GM12874 (cell line): ENCODE measurements at regions not wholly inside any gene's neighbourhood (a gene's known extent, or its start where the extent isn't known, plus 50 kb on each side); places are given as distances from the start of the nearest gene placed in this dataset.
A peak's percentile ranks its signal among the peaks of the same experiment; 100 is the strongest.

Experiments
- TF ChIP-seq, protein P1 (sequence below): IDR thresholded peaks from 2 replicates; pipeline ENCODE4 v1.5.1; 2011; ENCODE audit warnings: low read depth, mild to moderate bottlenecking, control low read depth, low read length, moderate library complexity; ENCODE audit not compliant: insufficient read depth

DNA sequence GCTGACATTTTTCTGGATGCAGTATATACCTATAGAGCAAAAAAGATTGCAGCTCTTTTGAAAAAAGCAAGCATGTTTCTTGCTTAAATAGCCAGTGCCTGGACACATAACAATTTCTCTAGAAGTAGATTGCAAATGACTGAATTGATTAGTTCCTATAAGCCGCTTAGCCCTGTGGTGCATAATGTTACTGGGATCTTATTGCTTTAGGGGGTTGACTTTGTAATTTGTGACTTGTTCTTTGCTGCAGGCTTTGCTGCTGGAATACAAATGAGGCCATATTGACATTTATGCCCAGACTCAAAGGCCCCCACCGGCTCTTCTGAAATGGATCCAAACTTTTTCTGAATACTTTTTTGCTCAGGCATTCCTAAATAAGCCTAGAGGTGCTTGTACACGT, 182.6 kb downstream of the SH3BP4 start:
- TF ChIP-seq, protein P1, sequence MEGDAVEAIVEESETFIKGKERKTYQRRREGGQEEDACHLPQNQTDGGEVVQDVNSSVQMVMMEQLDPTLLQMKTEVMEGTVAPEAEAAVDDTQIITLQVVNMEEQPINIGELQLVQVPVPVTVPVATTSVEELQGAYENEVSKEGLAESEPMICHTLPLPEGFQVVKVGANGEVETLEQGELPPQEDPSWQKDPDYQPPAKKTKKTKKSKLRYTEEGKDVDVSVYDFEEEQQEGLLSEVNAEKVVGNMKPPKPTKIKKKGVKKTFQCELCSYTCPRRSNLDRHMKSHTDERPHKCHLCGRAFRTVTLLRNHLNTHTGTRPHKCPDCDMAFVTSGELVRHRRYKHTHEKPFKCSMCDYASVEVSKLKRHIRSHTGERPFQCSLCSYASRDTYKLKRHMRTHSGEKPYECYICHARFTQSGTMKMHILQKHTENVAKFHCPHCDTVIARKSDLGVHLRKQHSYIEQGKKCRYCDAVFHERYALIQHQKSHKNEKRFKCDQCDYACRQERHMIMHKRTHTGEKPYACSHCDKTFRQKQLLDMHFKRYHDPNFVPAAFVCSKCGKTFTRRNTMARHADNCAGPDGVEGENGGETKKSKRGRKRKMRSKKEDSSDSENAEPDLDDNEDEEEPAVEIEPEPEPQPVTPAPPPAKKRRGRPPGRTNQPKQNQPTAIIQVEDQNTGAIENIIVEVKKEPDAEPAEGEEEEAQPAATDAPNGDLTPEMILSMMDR: no peak

- TF ChIP-seq, protein P1: no peak
These were observed 183.6 kb downstream of the SH3BP4 start for GRCh38 chr2:235135195-235135965.

DNA sequence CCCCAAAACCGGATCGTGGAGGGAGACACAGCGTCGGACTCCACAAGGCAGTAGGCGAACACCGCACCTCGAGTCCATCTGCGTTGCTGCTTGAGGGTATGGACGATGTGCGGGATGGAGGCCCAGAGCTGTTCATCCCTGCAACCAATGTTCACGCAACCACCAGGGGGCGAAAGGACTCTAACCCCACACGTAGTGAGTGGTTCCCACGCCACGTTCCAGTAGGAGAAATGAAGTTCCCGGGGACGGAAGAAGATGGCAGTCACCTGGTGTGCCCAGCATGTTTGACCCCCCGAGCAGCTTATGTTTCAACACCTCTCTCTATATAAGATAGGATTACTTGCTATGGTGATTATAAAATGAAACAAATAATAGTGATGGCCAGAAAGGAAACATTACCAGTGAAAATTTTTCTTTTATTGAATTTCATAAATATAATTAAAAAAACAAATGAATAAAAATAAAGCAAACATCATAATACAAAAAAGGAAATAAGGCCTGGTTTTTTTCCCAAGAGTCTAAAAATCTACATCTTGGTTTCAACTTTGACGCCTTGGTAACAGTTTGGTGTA, 184.3 kb downstream of the SH3BP4 start:
- TF ChIP-seq, protein P1: peak; percentile 63

DNA sequence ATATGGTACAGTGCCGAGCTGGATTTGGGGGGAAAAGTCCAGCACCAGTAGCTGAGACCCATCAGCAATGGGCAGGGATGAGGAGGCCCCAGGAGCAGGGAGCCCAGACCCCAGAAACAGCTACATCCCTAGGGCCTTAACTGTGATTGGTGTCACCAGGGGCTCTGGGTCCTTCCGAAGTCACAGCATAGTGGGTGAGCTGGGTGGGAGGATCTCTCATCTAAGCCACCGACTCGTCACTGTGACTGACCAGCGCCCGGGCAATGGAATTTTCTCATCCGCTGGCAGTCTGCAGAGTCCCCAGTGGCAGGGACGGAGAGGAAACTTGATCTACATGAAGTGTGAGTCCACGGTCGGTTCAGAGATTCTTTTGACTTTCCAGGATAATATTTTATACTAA, 186.5 kb downstream of the SH3BP4 start:
- TF ChIP-seq, protein P1: no peak

GRCh38 chr2:235139956-235140800, 188.4 kb downstream of the SH3BP4 start:
- TF ChIP-seq, protein P1: no peak

GRCh38 chr2:235140801-235141081, 188.9 kb downstream of the SH3BP4 start:
- TF ChIP-seq, protein P1: no peak

DNA sequence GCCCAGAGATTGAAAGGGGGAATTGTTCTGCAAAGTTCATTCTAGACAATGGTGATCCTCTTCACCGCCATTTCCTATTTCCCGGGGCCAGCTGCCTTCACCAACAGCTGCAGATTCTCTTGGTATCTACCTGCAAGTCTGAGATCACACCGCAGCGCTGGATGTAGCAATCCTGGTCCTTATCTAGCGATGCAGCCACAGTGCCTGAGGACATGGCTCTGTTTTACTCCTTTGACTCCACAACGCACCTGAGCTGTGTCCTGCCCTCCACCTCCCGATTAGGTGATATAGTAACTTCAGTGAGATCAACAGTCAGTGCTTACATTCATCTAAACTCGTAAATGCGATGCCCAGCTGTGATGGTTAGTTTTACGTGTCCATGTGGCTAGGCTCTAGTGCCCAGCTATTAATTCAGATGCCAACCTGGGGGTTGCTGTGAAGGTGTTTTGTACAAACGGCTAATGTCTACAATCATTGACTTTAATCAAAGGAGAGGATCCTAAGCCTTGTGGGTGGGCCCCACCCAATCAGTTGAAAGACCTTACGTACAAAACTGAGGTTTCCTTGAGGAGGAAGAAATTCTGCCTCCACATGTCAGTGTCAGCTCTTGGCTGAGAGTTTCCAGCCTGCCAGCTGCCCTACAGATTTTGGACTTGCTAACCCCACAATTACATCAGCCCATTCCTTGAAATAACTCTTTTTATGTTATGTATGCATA, 189.8 kb downstream of the SH3BP4 start:
- TF ChIP-seq, protein P1: no peak
